PC-3 (cell line): ENCODE measurements at regions not wholly inside any gene's neighbourhood (a gene's known extent, or its start where the extent isn't known, plus 50 kb on each side); places are given as distances from the start of the nearest gene placed in this dataset.
"Not testable (repeated sequence)": the region's sequence is repeated elsewhere in the genome, so short reads cannot be mapped to it uniquely, and the experiment has no call there.

Experiments
- ATAC-seq: fragments of 200-7000 bp; cut with Tn5 transposase; 2 replicates; pipeline ENCODE4 v1.9.1; 2020; ENCODE audit warnings: mild to moderate bottlenecking, moderate library complexity
- BruUV-seq: library from RNA; stranded (reverse); fragments of 400-500 nt; replicated peaks from 2 replicates; lab custom pipeline; 2021; lab: Mats Ljungman, UMichigan
- CTCF ChIA-PET: fragments of 300-600 bp; sonication (Branson Sonifier 250); formaldehyde crosslinking; loops from one replicate; lab custom pipeline; 2022; ENCODE audit warnings: antibody characterized with exemption; lab: Charles Lee
- POLR2A ChIA-PET: fragments of 300-600 bp; sonication (Branson Sonifier 250); formaldehyde crosslinking; loops from one replicate; lab custom pipeline; 2022; ENCODE audit warnings: antibody characterized with exemption; ENCODE audit not compliant: unreplicated experiment; lab: Charles Lee
- DNase-seq: peaks from one replicate; pipeline ENCODE4 v3.0.0-alpha.2; 2015
- H2AFZ ChIP-seq: fragments of 300-600 bp; sonication (generic); 2 replicates; pipeline ENCODE4 v1.6.0; 2016; ENCODE audit warnings: antibody characterized with exemption, low read length
- H3F3A ChIP-seq: fragments of 300-600 bp; sonication (generic); one replicate; pipeline ENCODE4 v1.6.0; 2017; ENCODE audit warnings: antibody characterized with exemption, low read length, control low read depth, mild to moderate bottlenecking; ENCODE audit not compliant: unreplicated experiment
- H3K27ac ChIP-seq: fragments of 300-600 bp; sonication (generic); 2 replicates; pipeline ENCODE4 v1.5.1; 2016; ENCODE audit warnings: mild to moderate bottlenecking, low read length
- H3K27me3 ChIP-seq: fragments of 300-600 bp; sonication (generic); 2 replicates; pipeline ENCODE4 v1.6.1; 2016; ENCODE audit warnings: low read length, mixed read lengths
- H3K36me3 ChIP-seq: fragments of 300-600 bp; sonication (generic); 2 replicates; pipeline ENCODE4 v1.6.1; 2016; ENCODE audit warnings: low read depth, mixed run types, low read length, mixed read lengths
- H3K4me1 ChIP-seq: fragments of 300-600 bp; sonication (generic); 2 replicates; pipeline ENCODE4 v1.5.1; 2016; ENCODE audit warnings: low read length; ENCODE audit not compliant: insufficient read depth
- H3K4me2 ChIP-seq: fragments of 300-600 bp; sonication (generic); 2 replicates; pipeline ENCODE4 v1.6.0; 2016; ENCODE audit warnings: low read length
- H3K4me3 ChIP-seq: fragments of 300-600 bp; sonication (generic); 2 replicates; pipeline ENCODE4 v1.5.1; 2016; ENCODE audit warnings: mild to moderate bottlenecking, low read length, mixed read lengths
- H3K79me2 ChIP-seq: fragments of 300-600 bp; sonication (generic); 2 replicates; pipeline ENCODE4 v1.6.1; 2017; ENCODE audit warnings: low read length, mixed read lengths
- H3K9ac ChIP-seq: fragments of 300-600 bp; sonication (generic); 2 replicates; pipeline ENCODE4 v1.6.0; 2016; ENCODE audit warnings: mild to moderate bottlenecking, low read length
- H3K9me2 ChIP-seq: fragments of 300-600 bp; sonication (generic); replicated peaks from 2 replicates; pipeline ENCODE4 v1.6.1; 2016; ENCODE audit warnings: mixed run types, low read length, mixed read lengths
- H3K9me3 ChIP-seq: fragments of 300-600 bp; sonication (generic); 2 replicates; pipeline ENCODE4 v1.6.1; 2016; ENCODE audit warnings: low read length, mixed read lengths
- H4K20me1 ChIP-seq: fragments of 300-600 bp; sonication (generic); 2 replicates; pipeline ENCODE4 v1.6.1; 2016; ENCODE audit warnings: low read length, mixed read lengths
- EZH2 ChIP-seq: fragments of 300-600 bp; sonication (generic); IDR thresholded peaks from one replicate; pipeline ENCODE4 v1.6.1; 2017; ENCODE audit warnings: antibody characterized with exemption, mild to moderate bottlenecking, low read length; ENCODE audit not compliant: unreplicated experiment
- EZH2phosphoT487 ChIP-seq: fragments of 300-600 bp; sonication (generic); IDR thresholded peaks from 2 replicates; pipeline ENCODE4 v1.6.1; 2018; ENCODE audit warnings: mild to moderate bottlenecking, antibody characterized with exemption, low read length, borderline replicate concordance
- intact Hi-C: fragments of 100-400 bp; cut with micrococcal nuclease; formaldehyde crosslinking; loops from 2 replicates; pipeline ENCODE4 v1.9.0; 2023
- TF ChIP-seq, protein P1 (sequence below): fragments of 300-600 bp; sonication (generic); conservative IDR thresholded peaks from 2 replicates; pipeline ENCODE4 v1.5.1; 2017; ENCODE audit warnings: antibody characterized with exemption, low read depth, mild to moderate bottlenecking, low read length

DNA sequence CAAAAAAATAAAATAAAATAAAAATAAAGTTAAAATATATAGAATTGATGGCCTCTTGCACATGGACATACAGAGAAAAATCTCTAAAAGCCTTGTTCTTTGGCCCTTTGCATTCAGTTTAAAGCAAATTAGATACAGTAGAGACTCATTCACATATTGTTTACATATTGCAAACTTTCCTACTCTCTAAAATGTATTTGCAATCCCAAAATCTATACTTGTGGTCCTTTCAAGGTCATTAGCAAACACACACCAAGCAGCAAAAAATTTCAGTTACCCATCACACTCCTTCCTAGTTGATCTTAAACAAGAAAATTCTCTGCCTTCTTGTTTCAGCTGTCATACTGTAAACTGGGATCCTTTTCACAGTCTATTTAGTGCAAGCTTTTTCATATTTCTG, 61.0 kb upstream of the SLC44A3 start:
- CTCF ChIA-PET = no interaction called here
- H3K27ac ChIP-seq = no peak overlapping the region
- H3K4me2 ChIP-seq = no peak overlapping the region
- no peak overlapping the region for H3K9ac ChIP-seq
- H3K9me3 ChIP-seq = no peaks in the 10 kb centered on the region
- no peak overlapping the region for H3K4me3 ChIP-seq
- ATAC-seq (no peak), DNase-seq (no peak)
- BruUV-seq = no TSS peak
- no peaks in the 10 kb centered on the region for H3F3A ChIP-seq
- POLR2A ChIA-PET = no interaction called here
- TF ChIP-seq EZH2phosphoT487 = no peak
- no peaks in the 10 kb centered on the region for H3K27me3 ChIP-seq
- H3K4me1 ChIP-seq = no peaks in the 10 kb centered on the region
- no peaks in the 10 kb centered on the region for H3K9me2 ChIP-seq
- no peak overlapping the region for H2AFZ ChIP-seq
- H3K36me3 ChIP-seq = no peaks in the 10 kb centered on the region
- intact Hi-C loops = no loop called here
- H3K79me2 ChIP-seq = no peaks in the 10 kb centered on the region
- H4K20me1 ChIP-seq = no peaks in the 10 kb centered on the region

DNA sequence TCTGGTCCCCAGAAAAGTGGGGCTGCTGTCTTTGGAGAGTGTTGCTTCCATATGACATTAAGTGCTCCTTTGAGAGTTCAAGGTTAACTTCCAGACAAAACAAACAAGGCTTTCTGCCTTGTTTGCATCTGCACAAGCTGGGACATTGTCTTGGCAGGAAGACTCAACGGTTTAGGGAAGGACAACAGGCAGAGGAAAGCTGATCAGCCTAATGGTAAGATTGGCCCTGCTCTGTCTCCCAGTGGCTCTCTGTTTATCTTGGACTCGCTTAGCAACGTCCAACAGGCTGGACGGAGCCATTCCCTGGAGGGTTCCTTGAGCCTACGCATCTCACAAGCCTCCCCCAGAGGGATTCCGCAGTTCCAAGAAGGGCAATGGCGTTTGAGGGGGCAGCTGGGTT, 62.2 kb upstream of the SLC44A3 start:
- no peaks in the 10 kb centered on the region for H3K9me3 ChIP-seq
- TF ChIP-seq EZH2 = no peak
- TF ChIP-seq, protein P1, sequence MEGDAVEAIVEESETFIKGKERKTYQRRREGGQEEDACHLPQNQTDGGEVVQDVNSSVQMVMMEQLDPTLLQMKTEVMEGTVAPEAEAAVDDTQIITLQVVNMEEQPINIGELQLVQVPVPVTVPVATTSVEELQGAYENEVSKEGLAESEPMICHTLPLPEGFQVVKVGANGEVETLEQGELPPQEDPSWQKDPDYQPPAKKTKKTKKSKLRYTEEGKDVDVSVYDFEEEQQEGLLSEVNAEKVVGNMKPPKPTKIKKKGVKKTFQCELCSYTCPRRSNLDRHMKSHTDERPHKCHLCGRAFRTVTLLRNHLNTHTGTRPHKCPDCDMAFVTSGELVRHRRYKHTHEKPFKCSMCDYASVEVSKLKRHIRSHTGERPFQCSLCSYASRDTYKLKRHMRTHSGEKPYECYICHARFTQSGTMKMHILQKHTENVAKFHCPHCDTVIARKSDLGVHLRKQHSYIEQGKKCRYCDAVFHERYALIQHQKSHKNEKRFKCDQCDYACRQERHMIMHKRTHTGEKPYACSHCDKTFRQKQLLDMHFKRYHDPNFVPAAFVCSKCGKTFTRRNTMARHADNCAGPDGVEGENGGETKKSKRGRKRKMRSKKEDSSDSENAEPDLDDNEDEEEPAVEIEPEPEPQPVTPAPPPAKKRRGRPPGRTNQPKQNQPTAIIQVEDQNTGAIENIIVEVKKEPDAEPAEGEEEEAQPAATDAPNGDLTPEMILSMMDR = no peak
- no peak for TF ChIP-seq EZH2phosphoT487
- no peaks in the 10 kb centered on the region for H3K27me3 ChIP-seq
- intact Hi-C loops = no loop called here
- POLR2A ChIA-PET = no interaction called here
- no peak overlapping the region for H2AFZ ChIP-seq
- no TSS peak for BruUV-seq
- H3K27ac ChIP-seq = no peak overlapping the region
- CTCF ChIA-PET = interaction anchor here (0.5 kb wide), 1 partner anchor 14 kb away, joined by 3 read pairs; no protein-coding TSS in a partner anchor
- no peak overlapping the region for H3K9ac ChIP-seq
- no peaks in the 10 kb centered on the region for H3K36me3 ChIP-seq
- no peaks in the 10 kb centered on the region for H4K20me1 ChIP-seq
- DNase-seq (no peak), ATAC-seq (no peak)
- no peaks in the 10 kb centered on the region for H3K79me2 ChIP-seq
- no peak overlapping the region for H3K4me3 ChIP-seq
- no peak overlapping the region for H3K4me2 ChIP-seq
- no peaks in the 10 kb centered on the region for H3K9me2 ChIP-seq
- no peaks in the 10 kb centered on the region for H3K4me1 ChIP-seq
- H3F3A ChIP-seq = no peaks in the 10 kb centered on the region

GRCh38 chr1:94755675-94756074, 64.5 kb upstream of the SLC44A3 start:
- ATAC-seq (no peak), DNase-seq (no peak)
- no peaks in the 10 kb centered on the region for H3K4me1 ChIP-seq
- H3K9me2 ChIP-seq = no peaks in the 10 kb centered on the region
- peak overlapping the region; percentile 28; the same call in 1 of the 2 replicates for H2AFZ ChIP-seq
- intact Hi-C loops = no loop called here
- POLR2A ChIA-PET = no interaction called here
- H3K27ac ChIP-seq = no peak overlapping the region
- no peaks in the 10 kb centered on the region for H3K79me2 ChIP-seq
- no peak overlapping the region for H3K9ac ChIP-seq
- TF ChIP-seq, protein P1 = no peak
- TF ChIP-seq EZH2 (no peak), EZH2phosphoT487 (no peak)
- H3K27me3 ChIP-seq = no peaks in the 10 kb centered on the region
- H3K36me3 ChIP-seq = no peaks in the 10 kb centered on the region
- H3F3A ChIP-seq = no peaks in the 10 kb centered on the region
- BruUV-seq = no TSS peak
- H3K4me3 ChIP-seq = no peak overlapping the region
- no peaks in the 10 kb centered on the region for H4K20me1 ChIP-seq
- no peaks in the 10 kb centered on the region for H3K9me3 ChIP-seq
- CTCF ChIA-PET = no interaction called here
- no peak overlapping the region for H3K4me2 ChIP-seq

- H2AFZ ChIP-seq, H3K9me2 ChIP-seq, intact Hi-C loops, DNase-seq, H4K20me1 ChIP-seq, H3K79me2 ChIP-seq, H3K4me1 ChIP-seq, H3K27me3 ChIP-seq, ATAC-seq, H3K4me3 ChIP-seq, CTCF ChIA-PET, H3K27ac ChIP-seq, POLR2A ChIA-PET, H3K4me2 ChIP-seq, H3F3A ChIP-seq, H3K9me3 ChIP-seq, H3K9ac ChIP-seq, BruUV-seq, H3K36me3 ChIP-seq: not testable (repeated sequence)
Measured at GRCh38 chr1:94755016-94755415, 65.1 kb upstream of the SLC44A3 start.
